Astrocyte (in vitro differentiated cells and primary cell): ENCODE measurements at regions not wholly inside any gene's neighbourhood (a gene's known extent, or its start where the extent isn't known, plus 50 kb on each side); places are given as distances from the start of the nearest gene placed in this dataset.

Source experiments
- EZH2 ChIP-seq: IDR thresholded peaks from 2 replicates; pipeline ENCODE4 v1.6.1; 2012; ENCODE audit warnings: mild to moderate bottlenecking, low read length, inconsistent platforms; ENCODE audit not compliant: insufficient read depth
- TF ChIP-seq, protein P1 (sequence below): IDR thresholded peaks from 2 replicates; pipeline ENCODE4 v1.5.1; 2011; ENCODE audit warnings: low read depth, mild to moderate bottlenecking, inconsistent platforms, low read length, moderate library complexity; ENCODE audit not compliant: insufficient read depth

DNA sequence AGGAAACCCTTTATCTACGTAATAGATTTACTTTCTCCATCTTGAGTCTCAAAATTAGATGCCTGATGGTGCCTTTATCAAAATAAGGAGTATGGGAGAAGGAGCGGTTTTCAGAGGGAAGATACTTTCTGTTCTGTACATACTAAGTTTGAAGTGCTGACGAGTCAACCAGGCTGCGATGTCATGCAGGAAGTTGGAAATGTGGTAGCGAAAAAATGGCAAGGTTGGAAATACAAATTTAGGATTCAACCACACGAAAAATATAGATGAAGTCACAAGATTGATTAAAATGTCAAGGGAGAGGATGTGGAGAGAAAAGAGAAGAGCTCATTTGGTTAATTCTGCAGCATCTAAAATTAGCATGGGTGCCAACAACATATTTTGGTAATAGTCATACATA, 129.5 kb downstream of the FOXD1 start:
- TF ChIP-seq, protein P1, sequence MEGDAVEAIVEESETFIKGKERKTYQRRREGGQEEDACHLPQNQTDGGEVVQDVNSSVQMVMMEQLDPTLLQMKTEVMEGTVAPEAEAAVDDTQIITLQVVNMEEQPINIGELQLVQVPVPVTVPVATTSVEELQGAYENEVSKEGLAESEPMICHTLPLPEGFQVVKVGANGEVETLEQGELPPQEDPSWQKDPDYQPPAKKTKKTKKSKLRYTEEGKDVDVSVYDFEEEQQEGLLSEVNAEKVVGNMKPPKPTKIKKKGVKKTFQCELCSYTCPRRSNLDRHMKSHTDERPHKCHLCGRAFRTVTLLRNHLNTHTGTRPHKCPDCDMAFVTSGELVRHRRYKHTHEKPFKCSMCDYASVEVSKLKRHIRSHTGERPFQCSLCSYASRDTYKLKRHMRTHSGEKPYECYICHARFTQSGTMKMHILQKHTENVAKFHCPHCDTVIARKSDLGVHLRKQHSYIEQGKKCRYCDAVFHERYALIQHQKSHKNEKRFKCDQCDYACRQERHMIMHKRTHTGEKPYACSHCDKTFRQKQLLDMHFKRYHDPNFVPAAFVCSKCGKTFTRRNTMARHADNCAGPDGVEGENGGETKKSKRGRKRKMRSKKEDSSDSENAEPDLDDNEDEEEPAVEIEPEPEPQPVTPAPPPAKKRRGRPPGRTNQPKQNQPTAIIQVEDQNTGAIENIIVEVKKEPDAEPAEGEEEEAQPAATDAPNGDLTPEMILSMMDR, result no peak
- no peak for TF ChIP-seq EZH2
